ENCODE measurements at regions not wholly inside any gene's neighbourhood (a gene's known extent, or its start where the extent isn't known, plus 50 kb on each side); places are given as distances from the start of the nearest gene placed in this dataset.
"Not testable (repeated sequence)": the region's sequence is repeated elsewhere in the genome, so short reads cannot be mapped to it uniquely, and the experiment has no call there.

- no peak for DNase-seq
These were observed 360.5 kb downstream of the ICE1 start for GRCh38 chr5:5783021-5783420.

DNA sequence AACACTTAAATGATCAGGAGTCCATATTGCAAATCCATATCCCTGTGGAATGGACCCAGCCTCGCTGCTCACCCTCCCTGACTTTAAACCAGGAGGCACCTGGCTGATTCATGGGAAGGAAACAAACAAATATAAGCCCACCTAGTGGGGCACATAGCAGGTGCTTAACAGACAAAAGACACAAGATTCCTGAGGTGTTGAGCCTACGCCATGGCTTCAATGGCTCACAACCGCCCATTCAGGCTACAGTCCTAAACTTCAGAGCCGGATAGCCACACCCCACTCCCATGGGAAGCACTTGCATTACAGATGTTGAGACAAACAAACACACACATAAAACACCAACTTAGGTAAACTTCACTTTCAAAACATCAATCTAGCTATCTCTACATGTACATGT lies 359.9 kb downstream of the ICE1 start:
- DNase-seq = no peak

DNA sequence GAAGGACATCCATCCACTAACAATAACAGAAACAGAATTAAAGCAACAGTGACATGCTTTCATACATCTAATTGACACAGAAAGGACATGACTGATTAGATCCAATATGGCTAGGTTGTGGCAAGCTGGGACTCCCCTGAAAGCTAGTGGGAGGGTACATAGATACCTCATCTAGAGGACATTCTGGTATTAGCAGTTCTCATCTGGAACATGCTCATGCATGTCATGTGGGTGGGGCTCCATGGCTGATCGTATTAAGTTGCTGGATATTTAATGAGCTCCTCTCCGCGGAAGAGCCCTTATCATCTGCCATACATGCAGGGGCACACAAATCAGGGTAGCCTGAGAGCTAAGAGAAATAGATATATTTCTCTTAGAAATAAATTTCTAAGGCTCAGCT lies 358.9 kb downstream of the ICE1 start:
- DNase-seq = no peak

DNA sequence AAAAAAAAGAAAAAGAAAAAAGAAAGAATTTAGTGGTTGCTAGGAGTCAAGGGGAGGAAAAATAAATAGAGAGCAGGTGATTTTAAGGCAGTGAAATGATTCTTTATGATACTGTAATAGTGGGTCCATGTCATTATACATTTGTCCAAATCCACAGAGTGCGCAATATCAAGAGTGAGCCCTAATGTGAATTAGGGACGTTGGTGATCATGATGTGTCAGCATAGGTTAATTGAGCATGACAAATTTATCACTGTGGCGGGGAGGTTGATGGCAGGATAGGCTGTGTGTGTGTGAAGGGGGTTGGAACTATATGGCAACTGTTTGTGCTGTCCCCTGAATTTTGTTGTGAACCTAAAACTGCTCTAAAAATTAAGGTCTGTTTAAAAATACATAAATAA lies 357.8 kb downstream of the ICE1 start:
- DNase-seq = peak in 2 of 3 experiments; percentile 21 to 72

DNA sequence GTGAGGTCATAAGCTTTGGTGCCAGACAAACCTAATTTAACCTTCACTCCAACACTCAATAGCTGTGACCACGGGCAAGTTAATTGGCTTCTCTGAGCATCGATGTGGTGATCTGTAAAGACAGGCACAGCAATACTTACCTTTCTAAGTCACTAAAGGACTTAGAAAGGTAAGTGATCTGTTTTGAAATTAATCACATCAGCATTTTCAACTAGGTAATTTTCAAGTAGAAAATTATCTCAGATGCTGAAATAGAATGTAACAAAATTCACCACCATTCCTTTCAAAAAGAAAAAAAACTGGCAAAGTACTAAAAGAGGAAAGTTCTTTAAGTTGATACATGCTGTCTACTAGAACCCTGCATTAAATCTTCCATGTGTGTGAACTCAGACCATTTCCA lies 354.5 kb downstream of the ICE1 start:
- peak in 1 of 3 experiments; percentile 45 for DNase-seq

GRCh38 chr5:5772202-5772601 lies 349.7 kb downstream of the ICE1 start:
- no peak for DNase-seq

DNA sequence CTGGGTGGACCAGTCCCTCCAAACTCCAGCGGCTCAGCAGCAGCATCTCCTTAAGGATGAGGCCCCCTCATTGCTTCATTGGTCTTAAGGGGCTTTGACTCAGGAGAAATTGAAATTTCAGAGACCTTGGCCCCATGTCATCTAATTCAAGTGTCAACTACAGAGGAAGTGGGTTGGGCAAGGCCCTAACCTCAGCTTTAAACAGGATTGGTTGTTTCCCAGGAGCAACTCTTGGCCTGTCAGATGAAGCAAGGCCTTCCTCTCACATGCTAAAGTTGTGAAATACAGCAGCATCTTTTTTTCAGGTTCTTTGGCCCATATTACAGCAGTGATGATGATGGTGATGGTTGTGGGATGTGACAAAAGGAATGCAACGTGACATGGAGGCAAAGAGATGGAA lies 348.3 kb downstream of the ICE1 start:
- no peak for DNase-seq

- DNase-seq = peak in 1 of 3 experiments; percentile 18
These were observed 344.9 kb downstream of the ICE1 start for GRCh38 chr5:5767286-5767928.

GRCh38 chr5:5765066-5765850 lies 342.8 kb downstream of the ICE1 start:
- no peak for DNase-seq

GRCh38 chr5:5764246-5764645 lies 341.8 kb downstream of the ICE1 start:
- no peak for DNase-seq

GRCh38 chr5:5756762-5757161 lies 334.3 kb downstream of the ICE1 start:
- no peak for DNase-seq

DNA sequence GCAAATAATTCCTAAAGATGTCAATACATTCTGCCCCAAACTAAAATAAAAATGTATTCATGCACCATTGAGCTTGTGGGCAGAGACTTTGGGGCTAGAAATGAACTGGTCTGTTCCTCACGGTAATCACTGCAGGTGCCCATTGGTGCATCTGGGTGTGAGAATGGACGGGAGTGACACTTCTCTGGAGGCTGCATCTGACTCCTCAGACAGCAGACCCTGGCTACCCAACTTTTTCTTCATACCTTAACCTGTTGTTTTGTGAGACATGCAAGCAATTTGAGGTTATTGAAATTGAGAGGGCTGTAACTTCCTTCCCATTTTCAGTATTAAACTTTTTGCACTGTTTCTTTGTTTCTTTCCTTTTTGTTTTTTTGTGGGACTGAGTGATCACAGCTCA lies 333.4 kb downstream of the ICE1 start:
- no peak for DNase-seq

DNA sequence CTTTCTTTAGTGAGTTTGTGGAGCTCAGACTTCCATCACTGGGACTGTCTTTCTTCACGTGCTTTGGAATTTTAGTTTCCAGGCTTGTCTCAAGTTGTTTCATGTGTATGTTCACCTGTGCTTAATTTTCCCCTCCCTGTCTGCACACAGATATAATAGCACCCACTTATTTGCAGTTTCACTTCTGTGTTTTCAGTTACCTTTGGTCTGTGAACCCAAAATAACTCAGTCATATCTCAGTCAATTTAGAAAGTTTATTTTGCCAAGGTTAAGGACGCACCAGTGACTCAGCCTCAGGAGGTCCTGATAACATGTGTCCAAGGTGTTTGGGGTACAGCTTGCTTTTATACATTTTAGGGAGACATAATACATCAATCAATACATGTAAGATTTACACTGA lies 330.4 kb downstream of the ICE1 start:
- DNase-seq = no peak

GRCh38 chr5:5751987-5752386 lies 329.5 kb downstream of the ICE1 start:
- DNase-seq = peak in 2 of 3 experiments; percentile 6 to 69

GRCh38 chr5:5751498-5751897 lies 329.0 kb downstream of the ICE1 start:
- DNase-seq = no peak

- DNase-seq = no peak
These were observed 318.9 kb downstream of the ICE1 start for GRCh38 chr5:5741418-5741817.

GRCh38 chr5:5739490-5739945 lies 317.0 kb downstream of the ICE1 start:
- DNase-seq = no peak

- DNase-seq = no peak
These were observed 316.5 kb downstream of the ICE1 start for GRCh38 chr5:5738797-5739489.

- DNase-seq = no peak
These were observed 313.5 kb downstream of the ICE1 start for GRCh38 chr5:5736007-5736406.

DNA sequence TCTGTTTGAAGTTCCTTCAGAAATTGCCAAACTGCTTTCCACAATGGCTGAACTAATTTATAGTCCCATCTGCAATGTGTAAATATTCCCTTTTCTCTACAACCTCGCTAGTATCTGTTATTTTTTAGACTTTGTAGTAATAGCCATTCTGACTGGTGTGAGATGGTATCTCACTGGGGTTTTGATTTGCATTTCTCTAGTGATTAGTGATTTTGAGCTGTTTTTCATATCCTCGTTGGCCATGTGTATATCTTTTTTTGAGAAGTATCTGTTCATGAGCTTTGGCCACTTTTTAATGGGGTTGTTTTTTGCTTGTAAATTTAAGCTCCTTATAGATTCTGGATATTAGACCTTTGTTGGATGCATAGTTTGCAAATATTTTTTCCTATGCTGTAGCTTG lies 310.6 kb downstream of the ICE1 start:
- DNase-seq = not testable (repeated sequence)

GRCh38 chr5:5726401-5726800 lies 303.9 kb downstream of the ICE1 start:
- DNase-seq = no peak

GRCh38 chr5:5721881-5722280 lies 299.4 kb downstream of the ICE1 start:
- DNase-seq = no peak

- peak; percentile 26 to 89 (median 66) for DNase-seq
These were observed 296.8 kb downstream of the ICE1 start for GRCh38 chr5:5719292-5719691.

DNA sequence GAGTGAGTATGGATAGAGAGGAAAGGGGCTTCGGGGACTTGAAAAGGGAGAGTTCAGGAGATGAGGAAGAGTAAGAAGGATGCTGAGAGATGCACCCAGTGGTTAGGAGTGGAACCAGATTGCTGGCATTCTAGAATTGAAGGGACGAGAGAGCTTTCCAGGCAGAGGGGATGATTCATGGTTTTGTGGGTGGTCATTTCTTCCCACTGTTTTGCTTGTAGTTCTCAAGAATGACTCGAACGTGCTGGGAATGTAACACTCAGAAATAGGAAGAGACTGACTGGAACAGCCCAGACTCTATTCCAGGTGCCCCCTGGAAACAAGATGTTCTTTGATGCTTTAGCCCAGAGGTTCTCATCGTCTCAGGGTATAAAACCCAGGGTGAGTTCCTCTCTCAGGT lies 294.2 kb downstream of the ICE1 start:
- no peak for DNase-seq

Measured in NCI-H1417 (cell line).